Stimulated activated CD4-positive, alpha-beta T cell treated with anti-CD3 and anti-CD28 coated beads, TNF-alpha, amount 100 ng/mL, for 48 hours (primary cell): ENCODE measurements at regions not wholly inside any gene's neighbourhood (a gene's known extent, or its start where the extent isn't known, plus 50 kb on each side); places are given as distances from the start of the nearest gene placed in this dataset.
"Not testable (repeated sequence)": the region's sequence is repeated elsewhere in the genome, so short reads cannot be mapped to it uniquely, and the experiment has no call there.

Experiments
- DNase-seq, 3 donors: peaks; one replicate each; pipeline ENCODE4 v3.0.0-alpha.2; 2020; ENCODE audit warnings: low read depth in 3 of 3

- not testable (repeated sequence) for DNase-seq
These were observed 1369.2 kb downstream of the CDH12 start for GRCh38 chr5:21483790-21484497.

GRCh38 chr5:21482983-21483650 is 1370.0 kb downstream of the CDH12 start:
- DNase-seq, result not testable (repeated sequence)

- DNase-seq, result not testable (repeated sequence)
These were observed 1370.6 kb downstream of the CDH12 start for GRCh38 chr5:21482522-21482921.

- not testable (repeated sequence) for DNase-seq
These were observed 1371.5 kb downstream of the CDH12 start for GRCh38 chr5:21481320-21482270.

- DNase-seq, result not testable (repeated sequence)
These were observed 1373.1 kb downstream of the CDH12 start for GRCh38 chr5:21480054-21480453.

GRCh38 chr5:21473981-21474380 is 1379.2 kb downstream of the CDH12 start:
- DNase-seq, result not testable (repeated sequence)

GRCh38 chr5:21473436-21473835 is 1379.7 kb downstream of the CDH12 start:
- DNase-seq, result not testable (repeated sequence)

GRCh38 chr5:21471691-21472090 is 1381.5 kb downstream of the CDH12 start:
- not testable (repeated sequence) for DNase-seq

- DNase-seq, result not testable (repeated sequence)
These were observed 1383.5 kb downstream of the CDH12 start for GRCh38 chr5:21469523-21470101.

GRCh38 chr5:21467544-21467943 is 1385.6 kb downstream of the CDH12 start:
- DNase-seq, result not testable (repeated sequence)

GRCh38 chr5:21459744-21460073 is 1393.4 kb downstream of the CDH12 start:
- DNase-seq, result not testable (repeated sequence)

- DNase-seq, result no peak
These were observed 1400.7 kb downstream of the CDH12 start for GRCh38 chr5:21452449-21452848.

- DNase-seq, result no peak
These were observed 1420.5 kb downstream of the CDH12 start for GRCh38 chr5:21432646-21433045.

GRCh38 chr5:21424907-21425306 is 1428.2 kb downstream of the CDH12 start:
- no peak for DNase-seq

- DNase-seq, result no peak
These were observed 1431.4 kb upstream of the CDH18 start for GRCh38 chr5:21419383-21419782.

GRCh38 chr5:21402089-21402488 is 1414.1 kb upstream of the CDH18 start:
- not testable (repeated sequence) for DNase-seq

GRCh38 chr5:21398511-21398910 is 1410.5 kb upstream of the CDH18 start:
- DNase-seq, result no peak

- DNase-seq, result no peak
These were observed 1409.7 kb upstream of the CDH18 start for GRCh38 chr5:21397693-21398092.

- DNase-seq, result no peak
These were observed 1403.5 kb upstream of the CDH18 start for GRCh38 chr5:21391506-21391905.

- not testable (repeated sequence) for DNase-seq
These were observed 1372.8 kb upstream of the CDH18 start for GRCh38 chr5:21360754-21361153.

GRCh38 chr5:21341948-21342261 is 1353.9 kb upstream of the CDH18 start:
- DNase-seq, result not testable (repeated sequence)
